HepG2 (cell line): ENCODE measurements at regions not wholly inside any gene's neighbourhood (a gene's known extent, or its start where the extent isn't known, plus 50 kb on each side); places are given as distances from the start of the nearest gene placed in this dataset.

Experiments
- ARNT2 ChIP-seq: sonication (generic); formaldehyde crosslinking; IDR thresholded peaks from 2 replicates; pipeline ENCODE4 v1.8.0; 2022; ENCODE audit warnings: mild to moderate bottlenecking, low read depth, missing genetic modification reagents, moderate library complexity
- FOXC1 ChIP-seq: sonication (generic); formaldehyde crosslinking; IDR thresholded peaks from 2 replicates; pipeline ENCODE4 v1.8.0; 2022; ENCODE audit warnings: mild to moderate bottlenecking, missing genetic modification reagents, borderline replicate concordance
- HDAC1 ChIP-seq: sonication (generic); formaldehyde crosslinking; IDR thresholded peaks from 2 replicates; pipeline ENCODE4 v1.5.1; 2020; ENCODE audit warnings: mild to moderate bottlenecking, missing genetic modification reagents
- HNRNPLL ChIP-seq: fragments of 200-400 bp; formaldehyde crosslinking; IDR thresholded peaks from 2 replicates; pipeline ENCODE4 v1.6.1; 2017; ENCODE audit warnings: mild to moderate bottlenecking, low read depth, low read length; ENCODE audit not compliant: poor library complexity, severe bottlenecking
- MTA3 ChIP-seq: sonication (generic); formaldehyde crosslinking; IDR thresholded peaks from 2 replicates; pipeline ENCODE4 v1.4.0; 2020; ENCODE audit warnings: missing genetic modification reagents
- NFYC ChIP-seq: IDR thresholded peaks from 2 replicates; pipeline ENCODE4 v1.6.1; 2016; ENCODE audit warnings: missing genetic modification reagents, missing compliant biosample characterization
- WIZ ChIP-seq: sonication (generic); formaldehyde crosslinking; IDR thresholded peaks from 2 replicates; pipeline ENCODE4 v1.5.1; 2020; ENCODE audit warnings: mild to moderate bottlenecking, missing genetic modification reagents
- ZNF724P ChIP-seq: sonication (generic); formaldehyde crosslinking; IDR thresholded peaks from 2 replicates; pipeline ENCODE4 v1.8.0; 2022; ENCODE audit warnings: missing genetic modification reagents, borderline replicate concordance
- TF ChIP-seq, protein P1 (sequence below), 2 experiments: fragments of 450-650 bp in 1 of 2; sonication (generic) in 1 of 2; formaldehyde crosslinking in 1 of 2; IDR thresholded peaks; 2 replicates each; pipeline versions ENCODE4 v1.6.1 to v1.8.0; 2016 to 2022; ENCODE audit warnings: antibody characterized with exemption in 1 of 2, mild to moderate bottlenecking in 1 of 2, missing genetic modification reagents in 1 of 2
- TF ChIP-seq, protein P2 (sequence below), 2 experiments: sonication (generic) in 1 of 2; formaldehyde crosslinking in 1 of 2; IDR thresholded peaks; 2 replicates each; pipeline versions ENCODE4 v1.5.1 to v1.6.1; 2011 to 2020; ENCODE audit warnings: borderline replicate concordance in 1 of 2, low read depth in 1 of 2, low read length in 1 of 2, mild to moderate bottlenecking in 1 of 2, missing genetic modification reagents in 1 of 2, moderate library complexity in 1 of 2
- TF ChIP-seq, protein P3 (sequence below): sonication (generic); formaldehyde crosslinking; IDR thresholded peaks from 2 replicates; pipeline ENCODE4 v1.4.0; 2020; ENCODE audit warnings: mild to moderate bottlenecking, missing genetic modification reagents
- TF ChIP-seq, protein P4 (sequence below): sonication (generic); formaldehyde crosslinking; conservative IDR thresholded peaks from 2 replicates; pipeline ENCODE4 v1.5.0; 2020; ENCODE audit warnings: missing genetic modification reagents
- TF ChIP-seq, protein P5 (sequence below): sonication (generic); formaldehyde crosslinking; IDR thresholded peaks from 2 replicates; pipeline ENCODE4 v1.4.0; 2020; ENCODE audit warnings: missing genetic modification reagents, borderline replicate concordance

DNA sequence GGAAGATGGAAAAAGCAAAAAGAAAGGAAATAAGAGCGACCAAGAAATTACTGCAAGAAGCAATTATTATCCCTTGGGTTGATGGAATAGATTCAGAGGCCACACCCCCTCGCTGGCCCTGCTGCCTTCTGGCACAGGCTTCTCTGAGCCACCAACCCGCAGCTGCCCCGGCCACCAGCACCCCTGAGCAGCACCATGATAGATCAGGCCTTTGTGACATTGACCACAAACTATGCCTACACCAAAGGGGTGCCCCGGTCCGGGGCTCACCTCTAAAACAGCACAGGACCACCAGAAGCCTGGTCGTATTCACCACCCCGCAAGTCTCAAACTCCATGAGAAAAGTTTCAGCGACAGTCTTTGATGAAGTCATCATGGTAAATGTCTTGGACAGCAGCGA is 1059.3 kb downstream of the SLITRK1 start (continued):
- TF ChIP-seq, protein P1, sequence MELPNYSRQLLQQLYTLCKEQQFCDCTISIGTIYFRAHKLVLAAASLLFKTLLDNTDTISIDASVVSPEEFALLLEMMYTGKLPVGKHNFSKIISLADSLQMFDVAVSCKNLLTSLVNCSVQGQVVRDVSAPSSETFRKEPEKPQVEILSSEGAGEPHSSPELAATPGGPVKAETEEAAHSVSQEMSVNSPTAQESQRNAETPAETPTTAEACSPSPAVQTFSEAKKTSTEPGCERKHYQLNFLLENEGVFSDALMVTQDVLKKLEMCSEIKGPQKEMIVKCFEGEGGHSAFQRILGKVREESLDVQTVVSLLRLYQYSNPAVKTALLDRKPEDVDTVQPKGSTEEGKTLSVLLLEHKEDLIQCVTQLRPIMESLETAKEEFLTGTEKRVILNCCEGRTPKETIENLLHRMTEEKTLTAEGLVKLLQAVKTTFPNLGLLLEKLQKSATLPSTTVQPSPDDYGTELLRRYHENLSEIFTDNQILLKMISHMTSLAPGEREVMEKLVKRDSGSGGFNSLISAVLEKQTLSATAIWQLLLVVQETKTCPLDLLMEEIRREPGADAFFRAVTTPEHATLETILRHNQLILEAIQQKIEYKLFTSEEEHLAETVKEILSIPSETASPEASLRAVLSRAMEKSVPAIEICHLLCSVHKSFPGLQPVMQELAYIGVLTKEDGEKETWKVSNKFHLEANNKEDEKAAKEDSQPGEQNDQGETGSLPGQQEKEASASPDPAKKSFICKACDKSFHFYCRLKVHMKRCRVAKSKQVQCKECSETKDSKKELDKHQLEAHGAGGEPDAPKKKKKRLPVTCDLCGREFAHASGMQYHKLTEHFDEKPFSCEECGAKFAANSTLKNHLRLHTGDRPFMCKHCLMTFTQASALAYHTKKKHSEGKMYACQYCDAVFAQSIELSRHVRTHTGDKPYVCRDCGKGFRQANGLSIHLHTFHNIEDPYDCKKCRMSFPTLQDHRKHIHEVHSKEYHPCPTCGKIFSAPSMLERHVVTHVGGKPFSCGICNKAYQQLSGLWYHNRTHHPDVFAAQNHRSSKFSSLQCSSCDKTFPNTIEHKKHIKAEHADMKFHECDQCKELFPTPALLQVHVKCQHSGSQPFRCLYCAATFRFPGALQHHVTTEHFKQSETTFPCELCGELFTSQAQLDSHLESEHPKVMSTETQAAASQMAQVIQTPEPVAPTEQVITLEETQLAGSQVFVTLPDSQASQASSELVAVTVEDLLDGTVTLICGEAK (IDR thresholded peaks at IDR 0.05) = no peak
- TF ChIP-seq, protein P1 (CRISPR knock-in tag; IDR thresholded peaks at IDR 0.05) = no peak
- no peak for TF ChIP-seq ZNF724P (CRISPR knock-in tag)
- no peak for TF ChIP-seq ARNT2 (CRISPR knock-in tag)
- no peak for TF ChIP-seq WIZ
- TF ChIP-seq, protein P2, sequence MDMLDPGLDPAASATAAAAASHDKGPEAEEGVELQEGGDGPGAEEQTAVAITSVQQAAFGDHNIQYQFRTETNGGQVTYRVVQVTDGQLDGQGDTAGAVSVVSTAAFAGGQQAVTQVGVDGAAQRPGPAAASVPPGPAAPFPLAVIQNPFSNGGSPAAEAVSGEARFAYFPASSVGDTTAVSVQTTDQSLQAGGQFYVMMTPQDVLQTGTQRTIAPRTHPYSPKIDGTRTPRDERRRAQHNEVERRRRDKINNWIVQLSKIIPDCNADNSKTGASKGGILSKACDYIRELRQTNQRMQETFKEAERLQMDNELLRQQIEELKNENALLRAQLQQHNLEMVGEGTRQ (IDR thresholded peaks at IDR 0.05; ENCODE audit: low read depth, low read length) = no peak
- TF ChIP-seq, protein P2 (CRISPR knock-in tag; IDR thresholded peaks at IDR 0.05; ENCODE audit: borderline replicate concordance) = no peak
- no peak for TF ChIP-seq HDAC1 (CRISPR knock-in tag)
- TF ChIP-seq FOXC1 (CRISPR knock-in tag) = no peak
- no peak for TF ChIP-seq HNRNPLL
- TF ChIP-seq, protein P3, sequence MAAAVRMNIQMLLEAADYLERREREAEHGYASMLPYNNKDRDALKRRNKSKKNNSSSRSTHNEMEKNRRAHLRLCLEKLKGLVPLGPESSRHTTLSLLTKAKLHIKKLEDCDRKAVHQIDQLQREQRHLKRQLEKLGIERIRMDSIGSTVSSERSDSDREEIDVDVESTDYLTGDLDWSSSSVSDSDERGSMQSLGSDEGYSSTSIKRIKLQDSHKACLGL (CRISPR knock-in tag) = no peak
- TF ChIP-seq, protein P4, sequence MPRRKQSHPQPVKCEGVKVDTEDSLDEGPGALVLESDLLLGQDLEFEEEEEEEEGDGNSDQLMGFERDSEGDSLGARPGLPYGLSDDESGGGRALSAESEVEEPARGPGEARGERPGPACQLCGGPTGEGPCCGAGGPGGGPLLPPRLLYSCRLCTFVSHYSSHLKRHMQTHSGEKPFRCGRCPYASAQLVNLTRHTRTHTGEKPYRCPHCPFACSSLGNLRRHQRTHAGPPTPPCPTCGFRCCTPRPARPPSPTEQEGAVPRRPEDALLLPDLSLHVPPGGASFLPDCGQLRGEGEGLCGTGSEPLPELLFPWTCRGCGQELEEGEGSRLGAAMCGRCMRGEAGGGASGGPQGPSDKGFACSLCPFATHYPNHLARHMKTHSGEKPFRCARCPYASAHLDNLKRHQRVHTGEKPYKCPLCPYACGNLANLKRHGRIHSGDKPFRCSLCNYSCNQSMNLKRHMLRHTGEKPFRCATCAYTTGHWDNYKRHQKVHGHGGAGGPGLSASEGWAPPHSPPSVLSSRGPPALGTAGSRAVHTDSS (CRISPR knock-in tag) = no peak
- TF ChIP-seq, protein P5, sequence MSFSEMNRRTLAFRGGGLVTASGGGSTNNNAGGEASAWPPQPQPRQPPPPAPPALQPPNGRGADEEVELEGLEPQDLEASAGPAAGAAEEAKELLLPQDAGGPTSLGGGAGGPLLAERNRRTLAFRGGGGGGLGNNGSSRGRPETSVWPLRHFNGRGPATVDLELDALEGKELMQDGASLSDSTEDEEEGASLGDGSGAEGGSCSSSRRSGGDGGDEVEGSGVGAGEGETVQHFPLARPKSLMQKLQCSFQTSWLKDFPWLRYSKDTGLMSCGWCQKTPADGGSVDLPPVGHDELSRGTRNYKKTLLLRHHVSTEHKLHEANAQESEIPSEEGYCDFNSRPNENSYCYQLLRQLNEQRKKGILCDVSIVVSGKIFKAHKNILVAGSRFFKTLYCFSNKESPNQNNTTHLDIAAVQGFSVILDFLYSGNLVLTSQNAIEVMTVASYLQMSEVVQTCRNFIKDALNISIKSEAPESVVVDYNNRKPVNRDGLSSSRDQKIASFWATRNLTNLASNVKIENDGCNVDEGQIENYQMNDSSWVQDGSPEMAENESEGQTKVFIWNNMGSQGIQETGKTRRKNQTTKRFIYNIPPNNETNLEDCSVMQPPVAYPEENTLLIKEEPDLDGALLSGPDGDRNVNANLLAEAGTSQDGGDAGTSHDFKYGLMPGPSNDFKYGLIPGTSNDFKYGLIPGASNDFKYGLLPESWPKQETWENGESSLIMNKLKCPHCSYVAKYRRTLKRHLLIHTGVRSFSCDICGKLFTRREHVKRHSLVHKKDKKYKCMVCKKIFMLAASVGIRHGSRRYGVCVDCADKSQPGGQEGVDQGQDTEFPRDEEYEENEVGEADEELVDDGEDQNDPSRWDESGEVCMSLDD (CRISPR knock-in tag) = no peak
- no peak for TF ChIP-seq NFYC (CRISPR knock-in tag)
- no peak for TF ChIP-seq MTA3 (CRISPR knock-in tag)
